ENCODE measurements at regions not wholly inside any gene's neighbourhood (a gene's known extent, or its start where the extent isn't known, plus 50 kb on each side); places are given as distances from the start of the nearest gene placed in this dataset.

DNA sequence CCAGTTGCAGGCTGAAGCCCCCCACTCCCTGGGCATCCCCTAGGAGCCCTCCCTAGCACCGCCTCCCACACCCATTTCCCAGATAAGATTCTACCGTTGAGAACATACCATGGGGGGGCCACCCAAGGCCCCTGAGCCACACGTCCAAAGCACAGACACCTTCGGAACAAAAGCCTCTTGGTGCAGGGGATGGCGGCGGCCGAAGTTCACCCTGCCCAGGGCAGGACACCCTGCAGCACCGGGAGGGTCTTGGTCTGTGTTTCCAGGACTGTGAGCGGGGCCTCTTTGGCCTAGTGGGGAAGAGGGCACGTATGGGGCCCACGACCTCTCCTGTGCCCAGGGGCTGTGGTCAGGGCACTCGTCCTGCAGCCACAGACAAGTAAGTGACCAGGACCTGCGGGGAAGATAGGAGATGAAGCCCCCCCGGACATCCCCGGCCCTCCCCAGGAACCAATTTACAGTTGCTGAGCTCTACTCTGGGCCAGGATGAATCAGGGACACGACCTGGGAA is 154.3 kb upstream of the C14orf180 start:
- TF ChIP-seq, protein P1, sequence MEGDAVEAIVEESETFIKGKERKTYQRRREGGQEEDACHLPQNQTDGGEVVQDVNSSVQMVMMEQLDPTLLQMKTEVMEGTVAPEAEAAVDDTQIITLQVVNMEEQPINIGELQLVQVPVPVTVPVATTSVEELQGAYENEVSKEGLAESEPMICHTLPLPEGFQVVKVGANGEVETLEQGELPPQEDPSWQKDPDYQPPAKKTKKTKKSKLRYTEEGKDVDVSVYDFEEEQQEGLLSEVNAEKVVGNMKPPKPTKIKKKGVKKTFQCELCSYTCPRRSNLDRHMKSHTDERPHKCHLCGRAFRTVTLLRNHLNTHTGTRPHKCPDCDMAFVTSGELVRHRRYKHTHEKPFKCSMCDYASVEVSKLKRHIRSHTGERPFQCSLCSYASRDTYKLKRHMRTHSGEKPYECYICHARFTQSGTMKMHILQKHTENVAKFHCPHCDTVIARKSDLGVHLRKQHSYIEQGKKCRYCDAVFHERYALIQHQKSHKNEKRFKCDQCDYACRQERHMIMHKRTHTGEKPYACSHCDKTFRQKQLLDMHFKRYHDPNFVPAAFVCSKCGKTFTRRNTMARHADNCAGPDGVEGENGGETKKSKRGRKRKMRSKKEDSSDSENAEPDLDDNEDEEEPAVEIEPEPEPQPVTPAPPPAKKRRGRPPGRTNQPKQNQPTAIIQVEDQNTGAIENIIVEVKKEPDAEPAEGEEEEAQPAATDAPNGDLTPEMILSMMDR (IDR thresholded peaks at IDR 0.05) = no peak

DNA sequence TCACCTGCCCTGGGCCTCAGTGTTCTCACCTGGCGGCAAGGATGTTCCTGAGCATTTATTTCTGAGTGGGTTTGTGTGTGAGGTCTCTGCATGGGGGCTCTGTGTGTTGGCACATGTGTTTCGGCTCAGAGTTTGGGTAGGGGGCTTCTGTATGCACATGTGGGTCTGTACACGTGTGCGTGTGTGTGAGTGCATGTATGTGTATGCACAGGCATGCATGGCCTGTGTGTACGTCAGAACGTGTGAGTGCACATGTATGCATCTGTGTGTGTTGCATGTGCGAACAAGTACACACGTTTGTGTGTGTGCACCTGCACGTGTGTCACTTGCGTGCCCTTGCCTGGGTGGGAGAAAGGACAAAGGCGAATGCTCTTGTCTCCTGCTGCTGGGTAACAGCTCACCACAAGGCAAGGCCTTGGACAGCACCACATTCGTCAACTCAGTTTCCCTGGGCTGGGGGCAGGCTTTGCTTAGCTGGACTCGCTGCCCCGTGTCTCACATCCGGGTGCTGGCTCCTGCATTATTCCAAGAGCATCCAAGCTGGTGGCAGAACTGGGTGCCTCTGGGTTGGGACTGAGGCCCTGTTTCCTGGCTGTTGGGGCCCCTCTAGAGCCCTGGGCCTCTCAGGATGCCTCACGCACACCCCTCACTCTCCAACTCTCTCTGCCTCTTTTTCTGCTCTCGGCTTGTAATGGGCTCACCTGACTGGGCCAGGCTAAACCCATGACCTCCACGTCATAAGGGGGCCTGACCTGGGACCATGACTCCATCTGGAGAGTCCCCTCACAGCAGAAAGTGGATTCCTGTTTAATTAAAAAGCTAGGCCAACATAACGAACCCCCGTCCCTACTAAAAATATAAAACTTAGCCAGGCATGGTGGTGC is 153.6 kb upstream of the C14orf180 start:
- Mint-ChIP-seq H3K27me3 (ENCODE audit: low read depth in 3 of 3) (peaks cover 0 to 9% (median 0%) of the 10 kb centered on the region in 3 donors), H3K36me3 (no peaks in the 10 kb centered on the region), H3K4me1 (no peaks in the 10 kb centered on the region), H3K27ac (no peak overlapping the region), H3K4me3 (no peak overlapping the region), H3K9me3 (peaks cover 0 to 2% (median 0%) of the 10 kb centered on the region in 7 donors)
- TF ChIP-seq, protein P1 (IDR thresholded peaks at IDR 0.05) = no peak
- H3K4me2 ChIP-seq (replicated peaks; ENCODE audit: extremely low read depth, low read length, poor library complexity, severe bottlenecking) = no peak overlapping the region
- no peaks in the 10 kb centered on the region for H3K27me3 ChIP-seq (ENCODE audit: control insufficient read depth in 2 of 2, insufficient read depth in 2 of 2, low read length in 2 of 2)
- no peak overlapping the region for H3K4me3 ChIP-seq (replicated peaks in 1 of 3; ENCODE audit: low read depth in 2 of 3, low read length in 3 of 3)
- no peaks in the 10 kb centered on the region for H3K4me1 ChIP-seq (ENCODE audit: control insufficient read depth in 1 of 2, insufficient read depth in 2 of 2, low read length in 2 of 2)
- H3K9me3 ChIP-seq (replicated peaks in 1 of 2; ENCODE audit: control insufficient read depth in 1 of 2, insufficient read depth in 1 of 2, low read length in 2 of 2) = no peaks in the 10 kb centered on the region
- no peaks in the 10 kb centered on the region for H4K20me1 ChIP-seq (ENCODE audit: insufficient read depth, low read length)
- no peak overlapping the region for H3K9ac ChIP-seq (ENCODE audit: insufficient read depth, low read length, poor library complexity, severe bottlenecking)
- H3K36me3 ChIP-seq (replicated peaks in 1 of 2; ENCODE audit: control insufficient read depth in 1 of 2, insufficient read depth in 2 of 2, low read length in 2 of 2) = no peaks in the 10 kb centered on the region
- 89% methylated on average over 18 of the region's 20 CpGs for WGBS (ENCODE audit: insufficient coverage)
- no peak overlapping the region for H3K27ac ChIP-seq (ENCODE audit: low read depth in 1 of 2, low read length in 2 of 2)
- DNase-seq = no peak
- H2AFZ ChIP-seq (ENCODE audit: insufficient read depth, low read depth, low read length, poor library complexity, severe bottlenecking) = no peak overlapping the region
- H3K79me2 ChIP-seq (ENCODE audit: insufficient read depth, low read length) = no peaks in the 10 kb centered on the region
- intact Hi-C loops (cut with micrococcal nuclease) = no loop called here

More for the DNA sequence above, 154.3 kb upstream of the C14orf180 start:
- Histone ChIP-seq H3K79me2 (ENCODE audit: insufficient read depth, low read length) (no peaks in the 10 kb centered on the region), H3K9me3 (replicated peaks in 1 of 2; ENCODE audit: control insufficient read depth in 1 of 2, insufficient read depth in 1 of 2, low read length in 2 of 2) (no peaks in the 10 kb centered on the region), H3K9ac (ENCODE audit: insufficient read depth, low read length, poor library complexity, severe bottlenecking) (no peak overlapping the region), H3K4me2 (replicated peaks; ENCODE audit: extremely low read depth, low read length, poor library complexity, severe bottlenecking) (no peak overlapping the region), H2AFZ (ENCODE audit: insufficient read depth, low read depth, low read length, poor library complexity, severe bottlenecking) (no peak overlapping the region), H3K27me3 (ENCODE audit: control insufficient read depth in 2 of 2, insufficient read depth in 2 of 2, low read length in 2 of 2) (no peaks in the 10 kb centered on the region), H4K20me1 (ENCODE audit: insufficient read depth, low read length) (no peaks in the 10 kb centered on the region), H3K4me1 (ENCODE audit: control insufficient read depth in 1 of 2, insufficient read depth in 2 of 2, low read length in 2 of 2) (no peaks in the 10 kb centered on the region), H3K27ac (ENCODE audit: low read depth in 1 of 2, low read length in 2 of 2) (no peak overlapping the region), H3K36me3 (replicated peaks in 1 of 2; ENCODE audit: control insufficient read depth in 1 of 2, insufficient read depth in 2 of 2, low read length in 2 of 2) (no peaks in the 10 kb centered on the region), H3K4me3 (replicated peaks in 1 of 3; ENCODE audit: low read depth in 2 of 3, low read length in 3 of 3) (no peak overlapping the region)
- no peaks in the 10 kb centered on the region for H3K36me3 Mint-ChIP-seq
- intact Hi-C loops (cut with micrococcal nuclease) = no loop called here
- H3K27ac Mint-ChIP-seq = no peak overlapping the region
- DNase-seq = no peak
- no peak overlapping the region for H3K4me3 Mint-ChIP-seq
- H3K27me3 Mint-ChIP-seq (ENCODE audit: low read depth in 3 of 3) = peaks cover 0 to 9% (median 1%) of the 10 kb centered on the region in 3 donors
- WGBS (ENCODE audit: insufficient coverage) = 92% methylated on average over 13 of the region's 16 CpGs
- peaks cover 0 to 2% (median 0%) of the 10 kb centered on the region in 7 donors for H3K9me3 Mint-ChIP-seq
- H3K4me1 Mint-ChIP-seq = no peaks in the 10 kb centered on the region

Data from CD14-positive monocyte (primary cell).